Kidney epithelial cell (primary cell): ENCODE measurements at regions not wholly inside any gene's neighbourhood (a gene's known extent, or its start where the extent isn't known, plus 50 kb on each side); places are given as distances from the start of the nearest gene placed in this dataset.

ENCODE experiments used
- DNase-seq: peaks from one replicate; pipeline ENCODE4 v3.0.0-alpha.2; 2010; ENCODE audit warnings: low read depth
- H3K27me3 ChIP-seq: 2 replicates; pipeline ENCODE4 v1.6.0; 2011; ENCODE audit warnings: low read length; ENCODE audit not compliant: control insufficient read depth, insufficient read depth
- H3K36me3 ChIP-seq: 2 replicates; pipeline ENCODE4 v1.5.1; 2011; ENCODE audit warnings: low read length; ENCODE audit not compliant: control insufficient read depth, insufficient read depth
- H3K4me3 ChIP-seq: 2 replicates; pipeline ENCODE4 v1.5.1; 2011; ENCODE audit warnings: low read depth, mild to moderate bottlenecking, control low read depth, low read length
- TF ChIP-seq, protein P1 (sequence below): IDR thresholded peaks from 2 replicates; pipeline ENCODE4 v1.5.1; 2011; ENCODE audit warnings: mild to moderate bottlenecking, moderate library complexity, low read length, control low read depth, inconsistent platforms; ENCODE audit not compliant: insufficient read depth, poor library complexity, severe bottlenecking

DNA sequence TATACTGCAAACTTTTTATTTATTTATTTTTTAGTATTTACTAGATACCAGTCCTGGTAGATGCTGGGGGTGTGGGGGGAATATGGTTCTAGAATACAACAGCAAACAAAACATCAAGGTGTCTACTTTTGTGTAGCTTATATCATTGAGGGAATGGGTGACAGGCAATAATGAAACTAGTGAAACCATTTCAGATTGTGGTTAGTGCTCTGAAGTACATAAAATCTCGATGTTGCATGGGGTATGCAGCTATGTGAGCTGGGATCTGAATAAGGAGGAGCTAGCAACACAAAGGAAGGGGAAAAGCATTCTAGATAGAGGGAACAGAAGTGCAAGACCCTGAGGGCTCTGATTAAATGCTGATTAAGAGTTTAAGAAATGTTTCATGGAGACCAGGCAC lies 103.5 kb downstream of the WT1 start:
- TF ChIP-seq, protein P1, sequence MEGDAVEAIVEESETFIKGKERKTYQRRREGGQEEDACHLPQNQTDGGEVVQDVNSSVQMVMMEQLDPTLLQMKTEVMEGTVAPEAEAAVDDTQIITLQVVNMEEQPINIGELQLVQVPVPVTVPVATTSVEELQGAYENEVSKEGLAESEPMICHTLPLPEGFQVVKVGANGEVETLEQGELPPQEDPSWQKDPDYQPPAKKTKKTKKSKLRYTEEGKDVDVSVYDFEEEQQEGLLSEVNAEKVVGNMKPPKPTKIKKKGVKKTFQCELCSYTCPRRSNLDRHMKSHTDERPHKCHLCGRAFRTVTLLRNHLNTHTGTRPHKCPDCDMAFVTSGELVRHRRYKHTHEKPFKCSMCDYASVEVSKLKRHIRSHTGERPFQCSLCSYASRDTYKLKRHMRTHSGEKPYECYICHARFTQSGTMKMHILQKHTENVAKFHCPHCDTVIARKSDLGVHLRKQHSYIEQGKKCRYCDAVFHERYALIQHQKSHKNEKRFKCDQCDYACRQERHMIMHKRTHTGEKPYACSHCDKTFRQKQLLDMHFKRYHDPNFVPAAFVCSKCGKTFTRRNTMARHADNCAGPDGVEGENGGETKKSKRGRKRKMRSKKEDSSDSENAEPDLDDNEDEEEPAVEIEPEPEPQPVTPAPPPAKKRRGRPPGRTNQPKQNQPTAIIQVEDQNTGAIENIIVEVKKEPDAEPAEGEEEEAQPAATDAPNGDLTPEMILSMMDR, result no peak
- Histone ChIP-seq H3K36me3 (no peaks in the 10 kb centered on the region), H3K4me3 (no peak overlapping the region), H3K27me3 (peaks cover 6% of the 10 kb centered on the region)
- no peak for DNase-seq

DNA sequence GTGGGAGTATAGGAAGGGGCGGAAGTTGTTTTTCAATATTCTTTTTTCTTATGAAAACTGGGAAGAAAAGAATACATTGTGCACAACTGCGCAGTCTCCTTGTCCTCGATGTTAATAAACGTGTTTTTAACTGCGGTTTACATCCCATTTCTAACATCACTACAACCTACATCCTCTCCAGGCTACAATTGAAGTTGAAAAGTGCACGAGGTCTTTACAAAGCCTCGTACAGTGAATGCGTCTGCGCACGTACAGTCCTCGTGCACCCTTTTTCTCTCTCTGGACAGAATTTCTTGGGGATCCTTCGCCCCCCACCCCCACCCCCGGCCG lies 102.4 kb downstream of the WT1 start:
- TF ChIP-seq, protein P1, result no peak
- Histone ChIP-seq H3K36me3 (no peaks in the 10 kb centered on the region), H3K4me3 (no peak overlapping the region), H3K27me3 (peaks cover 6% of the 10 kb centered on the region)
- no peak for DNase-seq

DNA sequence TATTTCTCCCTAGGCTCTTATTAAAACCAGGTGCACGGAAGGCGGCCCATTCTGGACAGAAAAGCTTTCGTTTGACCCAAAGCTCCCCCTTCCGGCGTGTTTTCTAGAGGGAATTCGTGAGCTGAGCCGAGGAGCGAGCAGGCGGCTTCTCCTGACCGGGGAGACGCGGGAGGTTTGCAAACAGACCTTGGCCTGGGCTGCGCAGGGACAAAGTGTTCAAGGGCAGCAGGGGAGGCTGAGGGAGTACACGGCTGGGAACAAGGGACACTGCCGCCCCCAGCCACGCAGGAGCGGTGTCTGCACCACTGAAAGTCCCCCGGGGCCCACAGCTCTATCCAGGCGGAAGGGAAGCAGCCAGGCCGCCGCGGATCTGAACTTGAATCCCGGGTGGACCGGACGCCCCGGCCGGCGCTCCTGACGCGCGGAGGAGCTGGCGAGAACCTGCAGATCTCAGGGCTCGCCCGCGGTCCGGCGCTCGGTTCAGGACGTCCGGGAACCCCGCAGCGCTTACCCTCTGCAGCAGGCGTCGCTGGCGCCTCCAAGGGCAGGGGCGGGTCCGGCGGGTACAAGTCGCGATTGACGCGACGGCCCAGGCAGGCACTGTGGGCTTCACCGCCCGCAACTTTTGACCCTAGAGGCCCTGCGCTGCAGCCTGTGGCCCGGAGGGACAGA lies 101.9 kb downstream of the WT1 start:
- TF ChIP-seq, protein P1, result peak; percentile 58
- Histone ChIP-seq H3K27me3 (peaks cover 6% of the 10 kb centered on the region), H3K4me3 (peak overlapping the region; percentile 36), H3K36me3 (no peaks in the 10 kb centered on the region)
- DNase-seq, result no peak

DNA sequence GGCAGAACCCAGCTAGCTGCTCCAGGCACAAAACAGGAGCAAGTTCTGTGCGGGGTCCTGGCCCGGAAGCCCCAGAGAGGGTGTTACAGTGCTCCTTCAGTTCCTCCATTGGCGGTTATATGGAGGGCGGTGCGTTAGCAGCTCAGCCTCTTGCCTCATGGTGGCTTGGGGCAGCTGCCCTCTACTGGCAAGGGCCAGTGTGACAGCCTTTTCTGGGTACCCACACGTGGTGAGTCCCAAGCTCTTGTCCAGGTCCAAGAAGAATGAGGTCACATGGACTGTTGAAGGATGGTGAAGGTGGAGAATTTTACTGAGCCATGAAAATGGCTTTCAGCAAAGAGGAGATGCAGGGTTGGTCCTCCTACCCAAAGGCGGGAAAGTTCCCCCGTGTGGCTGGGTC lies 100.5 kb downstream of the WT1 start:
- TF ChIP-seq, protein P1, result peak; percentile 21

More for the DNA sequence above, 100.5 kb downstream of the WT1 start:
- H3K36me3 ChIP-seq, result no peaks in the 10 kb centered on the region
- DNase-seq, result no peak
- H3K27me3 ChIP-seq, result peaks cover 6% of the 10 kb centered on the region
- no peak overlapping the region for H3K4me3 ChIP-seq
